ENCODE measurements at regions not wholly inside any gene's neighbourhood (a gene's known extent, or its start where the extent isn't known, plus 50 kb on each side); places are given as distances from the start of the nearest gene placed in this dataset.

DNA sequence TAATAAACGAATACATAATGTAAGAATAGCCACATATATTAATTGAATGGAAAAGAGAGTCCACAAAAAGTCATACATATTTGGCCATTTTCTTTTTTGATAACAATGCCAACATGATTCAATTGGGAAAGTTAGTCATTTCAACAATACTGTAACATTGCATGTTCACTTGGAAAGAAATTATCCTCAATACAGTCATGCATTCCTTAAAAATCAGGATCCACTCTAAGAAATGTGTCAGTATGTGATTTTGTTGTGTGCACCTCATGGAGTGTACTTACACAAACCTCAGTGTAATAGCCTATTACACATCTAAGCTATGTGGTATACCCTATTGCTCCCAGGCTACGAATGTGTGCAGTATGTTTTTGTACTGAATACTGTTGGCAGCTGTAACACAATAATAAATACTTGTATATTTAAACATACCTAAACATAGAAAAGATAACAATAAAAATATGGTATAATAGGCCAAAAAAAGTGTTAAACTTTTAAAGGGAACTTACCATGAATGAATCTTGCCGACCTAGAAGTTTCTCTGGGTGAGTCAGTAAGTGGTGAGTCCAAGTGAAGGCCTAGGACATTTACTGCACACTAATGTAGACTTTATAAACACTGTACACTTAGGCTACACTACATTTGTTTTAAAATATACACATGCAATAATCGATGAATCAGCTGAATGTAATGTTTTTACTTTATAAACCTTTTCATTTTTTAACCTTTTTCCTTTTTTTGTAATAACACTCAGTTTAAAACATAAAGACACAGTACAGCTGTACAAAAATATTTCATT, 806.8 kb downstream of the PCDH18 start:
- no peaks in the 10 kb centered on the region for H3K36me3 ChIP-seq (replicated peaks)
- no peaks in the 10 kb centered on the region for H3K9me3 ChIP-seq
- H3K4me3 ChIP-seq, result no peak overlapping the region
- in situ Hi-C loops (cut with MboI; ENCODE audit: low sequenced_read_pairs), result no loop called here
- no peaks in the 10 kb centered on the region for H3K4me1 ChIP-seq
- no peaks in the 10 kb centered on the region for H3K27me3 ChIP-seq (ENCODE audit: low read depth)
- no peak for DNase-seq (ENCODE audit: low spot score in 2 of 2)

DNA sequence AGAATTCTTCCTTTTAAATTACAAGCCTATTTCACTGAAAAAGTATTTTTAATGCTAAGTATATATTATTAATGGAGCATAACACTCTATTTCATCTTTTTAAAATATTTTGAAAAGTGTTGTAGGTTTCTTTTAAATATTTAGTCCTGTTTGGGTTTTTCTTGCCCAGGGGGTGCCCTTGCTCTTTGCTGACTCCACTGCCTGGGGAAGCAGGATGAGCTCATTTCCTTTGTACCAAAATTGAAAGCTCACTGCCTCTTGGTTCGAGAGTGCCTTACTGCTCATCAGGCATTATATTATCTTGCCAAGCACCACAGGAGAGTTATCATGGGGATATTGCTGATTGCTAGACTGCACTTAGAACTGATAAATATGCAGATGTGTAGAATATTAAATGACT, 819.2 kb downstream of the PCDH18 start:
- Histone ChIP-seq H3K36me3 (replicated peaks) (no peaks in the 10 kb centered on the region), H3K27me3 (ENCODE audit: low read depth) (no peaks in the 10 kb centered on the region), H3K4me1 (no peaks in the 10 kb centered on the region), H3K4me3 (no peak overlapping the region), H3K9me3 (no peaks in the 10 kb centered on the region)
- no peak for DNase-seq (ENCODE audit: low spot score in 2 of 2)
- in situ Hi-C loops (cut with MboI; ENCODE audit: low sequenced_read_pairs), result no loop called here

DNA sequence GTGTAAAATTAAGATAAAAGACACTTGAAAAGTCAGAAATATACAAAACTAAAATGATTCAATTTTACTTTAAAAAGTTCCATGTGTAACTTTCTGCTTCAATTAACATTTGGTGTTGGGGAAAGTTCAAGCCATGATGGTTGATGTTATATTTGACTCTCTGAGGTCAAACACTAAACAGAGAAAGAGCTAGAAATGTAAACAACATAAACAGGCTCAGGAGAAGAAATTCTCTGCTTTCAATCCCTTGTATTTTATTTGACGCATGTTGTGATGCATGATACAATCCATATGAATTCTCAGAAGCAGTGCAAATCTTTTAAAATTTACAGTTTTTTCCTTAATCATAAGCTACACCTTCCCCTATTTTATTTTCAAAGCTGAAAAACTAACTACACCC, 822.4 kb downstream of the PCDH18 start:
- H3K4me3 ChIP-seq, result no peak overlapping the region
- no peaks in the 10 kb centered on the region for H3K9me3 ChIP-seq

DNA sequence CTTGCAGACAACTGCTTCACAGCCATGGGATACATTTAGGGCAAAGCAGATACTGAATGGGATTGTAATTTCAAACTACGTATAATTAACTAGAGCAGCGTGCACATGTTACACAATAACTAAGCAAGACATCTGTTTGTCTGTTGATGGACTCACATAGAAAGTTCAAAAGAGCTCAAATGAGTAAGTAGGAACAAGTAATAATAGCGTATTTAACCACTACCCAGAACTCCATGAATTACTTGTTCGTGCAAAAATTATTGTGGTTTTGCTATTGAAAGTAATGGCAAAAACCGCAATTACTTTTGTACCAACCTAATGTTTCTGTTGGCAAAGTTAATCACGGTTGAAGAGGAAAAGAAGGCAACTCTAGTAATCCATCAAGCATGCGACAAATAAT, 825.4 kb downstream of the PCDH18 start:
- Histone ChIP-seq H3K4me1 (no peaks in the 10 kb centered on the region), H3K4me3 (no peak overlapping the region), H3K36me3 (replicated peaks) (no peaks in the 10 kb centered on the region), H3K27me3 (ENCODE audit: low read depth) (no peaks in the 10 kb centered on the region), H3K9me3 (no peaks in the 10 kb centered on the region)
- in situ Hi-C loops (cut with MboI; ENCODE audit: low sequenced_read_pairs), result no loop called here
- no peak for DNase-seq (ENCODE audit: low spot score in 2 of 2)

More for the DNA sequence above, 822.4 kb downstream of the PCDH18 start:
- in situ Hi-C loops (cut with MboI; ENCODE audit: low sequenced_read_pairs), result no loop called here
- Histone ChIP-seq H3K4me1 (no peaks in the 10 kb centered on the region), H3K27me3 (ENCODE audit: low read depth) (no peaks in the 10 kb centered on the region), H3K36me3 (replicated peaks) (no peaks in the 10 kb centered on the region)
- no peak for DNase-seq (ENCODE audit: low spot score in 2 of 2)

DNA sequence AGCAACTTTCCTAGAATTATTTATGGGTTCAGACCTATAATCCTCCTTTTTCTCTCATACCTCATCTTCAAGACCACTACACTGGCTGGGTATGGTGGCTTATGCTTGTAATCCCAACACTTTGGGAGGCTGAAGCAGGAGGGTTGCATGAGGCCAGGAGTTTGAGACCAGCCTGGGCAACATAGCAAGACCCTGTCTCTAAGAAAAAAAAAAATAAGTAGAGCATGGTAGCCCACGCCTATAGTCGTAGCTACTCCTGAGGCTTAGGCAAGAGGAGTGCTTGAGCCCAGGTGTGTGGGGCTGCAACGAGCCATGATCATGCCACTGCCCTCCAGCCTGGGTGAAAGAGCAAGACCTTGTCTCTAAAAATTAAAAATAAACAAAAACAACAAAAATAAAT, 832.4 kb downstream of the PCDH18 start:
- in situ Hi-C loops (cut with MboI; ENCODE audit: low sequenced_read_pairs), result no loop called here
- Histone ChIP-seq H3K9me3 (no peaks in the 10 kb centered on the region), H3K27me3 (ENCODE audit: low read depth) (no peaks in the 10 kb centered on the region), H3K36me3 (replicated peaks) (no peaks in the 10 kb centered on the region), H3K4me1 (no peaks in the 10 kb centered on the region), H3K4me3 (no peak overlapping the region)
- no peak for DNase-seq (ENCODE audit: low spot score in 2 of 2)

DNA sequence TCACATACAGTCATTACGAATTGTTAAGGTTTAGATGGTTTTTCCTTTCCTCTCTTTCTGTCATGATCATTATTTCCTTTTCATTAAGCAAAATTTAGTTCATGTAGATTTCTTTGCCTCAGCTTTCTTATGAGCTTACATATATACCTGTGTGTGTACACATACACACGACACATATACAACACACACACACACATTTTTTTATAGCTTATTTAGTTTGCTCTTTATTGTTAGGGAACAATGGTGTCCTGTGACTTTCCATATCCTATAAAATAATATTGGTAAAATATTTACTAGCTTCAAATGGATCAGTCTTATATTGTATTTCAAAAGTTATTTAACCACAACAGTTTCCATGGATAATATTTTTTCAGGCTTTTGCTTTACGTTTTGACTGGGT, 840.7 kb downstream of the PCDH18 start:
- no peaks in the 10 kb centered on the region for H3K9me3 ChIP-seq
- H3K4me1 ChIP-seq, result peaks cover 7% of the 10 kb centered on the region
- in situ Hi-C loops (cut with MboI; ENCODE audit: low sequenced_read_pairs), result no loop called here
- H3K4me3 ChIP-seq, result no peak overlapping the region
- H3K36me3 ChIP-seq (replicated peaks), result no peaks in the 10 kb centered on the region
- no peaks in the 10 kb centered on the region for H3K27me3 ChIP-seq (ENCODE audit: low read depth)
- no peak for DNase-seq (ENCODE audit: low spot score in 2 of 2)

DNA sequence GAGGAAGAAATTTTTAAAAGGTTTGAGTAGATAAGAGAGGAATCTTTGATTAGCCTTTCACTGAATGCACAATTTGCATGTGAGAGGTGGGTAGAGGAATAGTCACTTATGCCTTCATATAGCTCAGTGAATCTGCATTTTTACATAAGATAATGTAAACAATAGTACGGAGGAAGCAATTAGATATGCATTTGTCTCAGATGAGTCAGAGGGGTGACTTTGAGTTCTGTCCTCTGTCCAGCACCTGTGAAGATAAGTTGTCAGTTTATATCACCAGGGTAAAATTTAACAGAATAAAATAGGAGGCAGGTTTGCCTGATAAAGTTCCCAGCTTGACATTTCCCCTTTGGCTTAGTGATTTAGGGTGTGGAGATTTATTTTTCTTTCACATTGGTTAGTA, 841.9 kb downstream of the PCDH18 start:
- DNase-seq (ENCODE audit: low spot score in 2 of 2), result no peak
- Histone ChIP-seq H3K36me3 (replicated peaks) (no peaks in the 10 kb centered on the region), H3K9me3 (no peaks in the 10 kb centered on the region), H3K27me3 (ENCODE audit: low read depth) (no peaks in the 10 kb centered on the region), H3K4me1 (peaks cover 7% of the 10 kb centered on the region), H3K4me3 (no peak overlapping the region)
- in situ Hi-C loops (cut with MboI; ENCODE audit: low sequenced_read_pairs), result no loop called here

DNA sequence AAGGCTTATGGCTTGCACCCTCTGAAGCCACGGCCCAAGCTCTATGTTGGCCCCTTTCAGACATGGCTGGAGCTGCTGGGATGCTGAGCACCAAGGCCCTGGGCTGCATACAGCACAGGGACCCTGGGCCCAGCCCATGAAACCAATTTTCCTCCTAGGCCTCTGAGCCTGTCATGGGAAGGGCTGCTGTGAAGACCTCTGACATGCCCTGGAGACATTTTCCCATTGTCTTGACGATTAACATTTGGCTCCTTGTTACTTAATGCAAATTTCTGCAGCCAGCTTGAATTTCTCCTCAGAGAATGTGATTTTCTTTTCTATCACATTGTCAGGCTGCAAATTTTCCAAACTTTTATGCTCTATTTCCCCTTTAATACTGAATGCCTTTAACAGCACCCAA, 844.7 kb downstream of the PCDH18 start:
- peak in 1 of 2 experiments; percentile 11 for DNase-seq (ENCODE audit: low spot score in 2 of 2)
- Histone ChIP-seq H3K27me3 (ENCODE audit: low read depth) (no peaks in the 10 kb centered on the region), H3K9me3 (no peaks in the 10 kb centered on the region), H3K4me1 (peaks cover 7% of the 10 kb centered on the region), H3K4me3 (no peak overlapping the region), H3K36me3 (replicated peaks) (no peaks in the 10 kb centered on the region)
- in situ Hi-C loops (cut with MboI; ENCODE audit: low sequenced_read_pairs), result no loop called here

DNA sequence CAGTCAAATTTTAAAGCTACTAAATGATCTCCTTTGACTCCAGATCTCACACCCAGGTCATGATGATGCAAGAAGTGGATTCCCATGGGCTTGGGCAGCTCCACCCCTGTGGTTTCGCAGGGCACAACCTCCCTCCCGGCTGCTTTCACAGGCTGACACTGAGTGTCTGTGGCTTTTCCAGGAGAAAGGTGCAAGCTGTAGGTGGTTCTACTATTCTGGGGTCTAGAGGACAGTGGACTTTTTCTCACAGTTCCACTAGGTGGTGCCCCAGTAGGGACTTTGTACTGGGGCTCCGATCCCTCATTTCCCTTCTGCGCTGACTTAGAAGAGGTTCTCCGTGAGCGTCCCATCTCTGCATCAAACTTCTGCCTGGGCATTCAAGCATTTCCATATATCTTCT, 845.2 kb downstream of the PCDH18 start:
- Histone ChIP-seq H3K36me3 (replicated peaks) (no peaks in the 10 kb centered on the region), H3K27me3 (ENCODE audit: low read depth) (no peaks in the 10 kb centered on the region), H3K9me3 (no peaks in the 10 kb centered on the region), H3K4me1 (peaks cover 7% of the 10 kb centered on the region), H3K4me3 (no peak overlapping the region)
- in situ Hi-C loops (cut with MboI; ENCODE audit: low sequenced_read_pairs), result no loop called here
- no peak for DNase-seq (ENCODE audit: low spot score in 2 of 2)

DNA sequence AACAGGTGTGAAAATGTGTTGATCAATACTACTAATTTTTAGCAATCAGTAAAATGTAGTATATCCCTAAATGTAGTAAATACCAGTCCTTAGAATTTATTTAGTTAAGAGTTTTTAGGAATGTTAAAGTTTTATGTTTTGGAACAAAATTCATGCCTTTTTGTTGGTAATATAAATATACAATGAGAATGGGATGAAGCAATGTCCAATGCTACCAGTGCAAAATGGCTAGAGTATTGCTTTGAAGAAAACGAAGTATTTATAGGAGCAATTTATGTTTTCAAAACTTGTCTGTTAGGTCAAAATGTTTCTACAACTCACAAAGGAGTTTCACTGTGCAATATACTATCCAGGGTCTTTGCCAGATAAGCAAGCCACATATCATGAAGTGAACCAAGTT, 851.5 kb downstream of the PCDH18 start:
- in situ Hi-C loops (cut with MboI; ENCODE audit: low sequenced_read_pairs), result no loop called here

DNA sequence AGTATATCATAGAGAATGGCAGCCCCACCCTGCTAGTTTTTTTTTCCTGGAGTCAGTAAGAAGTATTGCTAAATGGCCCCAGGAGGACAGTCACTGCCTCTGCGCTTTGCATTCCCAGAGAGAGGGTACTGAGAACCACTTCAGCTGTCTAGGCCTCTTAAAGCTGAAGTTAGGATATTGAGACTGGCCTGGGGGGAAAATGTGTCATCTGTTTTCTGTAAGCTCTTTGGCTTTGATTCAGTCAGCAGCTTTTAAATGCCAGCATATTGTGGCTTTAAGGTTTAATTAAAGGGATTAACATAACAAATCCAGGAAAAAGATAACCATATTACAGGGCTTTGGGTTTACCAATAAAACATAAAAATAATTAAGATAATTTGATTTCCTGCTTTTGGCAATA, 852.0 kb downstream of the PCDH18 start:
- in situ Hi-C loops (cut with MboI; ENCODE audit: low sequenced_read_pairs), result no loop called here
- Histone ChIP-seq H3K27me3 (ENCODE audit: low read depth) (no peaks in the 10 kb centered on the region), H3K9me3 (no peaks in the 10 kb centered on the region), H3K36me3 (replicated peaks) (no peaks in the 10 kb centered on the region), H3K4me1 (peaks cover 15% of the 10 kb centered on the region), H3K4me3 (no peak overlapping the region)
- peak; percentile 79 to 90 for DNase-seq (ENCODE audit: low spot score in 2 of 2)

More for the DNA sequence above, 851.5 kb downstream of the PCDH18 start:
- no peaks in the 10 kb centered on the region for H3K9me3 ChIP-seq
- no peak for DNase-seq (ENCODE audit: low spot score in 2 of 2)
- H3K4me1 ChIP-seq, result peaks cover 15% of the 10 kb centered on the region
- H3K4me3 ChIP-seq, result no peak overlapping the region
- H3K36me3 ChIP-seq (replicated peaks), result no peaks in the 10 kb centered on the region
- no peaks in the 10 kb centered on the region for H3K27me3 ChIP-seq (ENCODE audit: low read depth)

DNA sequence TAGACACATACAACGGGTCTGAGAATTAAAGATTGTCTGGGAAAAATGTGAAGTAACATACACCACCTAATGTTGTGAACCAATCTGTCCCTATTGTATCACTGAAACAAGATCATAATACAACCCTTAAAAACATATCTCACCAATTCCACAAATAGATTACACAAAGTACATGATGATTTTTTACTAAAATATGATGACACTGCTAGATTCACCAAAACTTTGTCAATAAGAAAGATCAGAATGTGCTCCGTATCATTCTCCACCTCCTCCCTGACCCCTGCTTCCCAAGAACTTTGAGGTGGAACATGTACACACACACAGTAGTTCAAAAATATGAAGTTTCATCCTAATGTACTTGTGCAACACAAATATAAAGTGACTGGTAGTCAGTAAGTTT, 862.0 kb downstream of the PCDH18 start:
- H3K27me3 ChIP-seq (ENCODE audit: low read depth), result no peaks in the 10 kb centered on the region
- in situ Hi-C loops (cut with MboI; ENCODE audit: low sequenced_read_pairs), result no loop called here
- H3K36me3 ChIP-seq (replicated peaks), result no peaks in the 10 kb centered on the region
- H3K4me3 ChIP-seq, result no peak overlapping the region
- H3K9me3 ChIP-seq, result no peaks in the 10 kb centered on the region
- DNase-seq (ENCODE audit: low spot score in 2 of 2), result no peak
- no peaks in the 10 kb centered on the region for H3K4me1 ChIP-seq

DNA sequence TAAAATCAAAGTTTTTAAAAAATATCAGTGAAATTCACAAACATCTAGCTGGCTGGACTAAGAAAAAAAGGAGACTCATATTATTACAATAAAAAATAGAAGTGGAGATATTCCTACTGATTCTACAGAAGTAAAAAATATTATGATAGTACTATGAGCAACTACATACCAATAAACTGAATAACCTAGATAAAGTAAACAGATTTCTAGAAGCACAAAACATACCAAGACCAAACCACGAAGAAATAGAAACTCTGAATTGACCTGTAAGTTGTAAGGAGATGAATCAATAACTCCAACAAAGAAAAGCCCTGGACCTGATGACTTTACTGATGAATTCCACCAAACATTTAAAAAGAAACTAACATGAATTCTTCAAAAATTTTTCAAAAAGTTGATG, 867.3 kb downstream of the PCDH18 start:
- in situ Hi-C loops (cut with MboI; ENCODE audit: low sequenced_read_pairs), result no loop called here

DNA sequence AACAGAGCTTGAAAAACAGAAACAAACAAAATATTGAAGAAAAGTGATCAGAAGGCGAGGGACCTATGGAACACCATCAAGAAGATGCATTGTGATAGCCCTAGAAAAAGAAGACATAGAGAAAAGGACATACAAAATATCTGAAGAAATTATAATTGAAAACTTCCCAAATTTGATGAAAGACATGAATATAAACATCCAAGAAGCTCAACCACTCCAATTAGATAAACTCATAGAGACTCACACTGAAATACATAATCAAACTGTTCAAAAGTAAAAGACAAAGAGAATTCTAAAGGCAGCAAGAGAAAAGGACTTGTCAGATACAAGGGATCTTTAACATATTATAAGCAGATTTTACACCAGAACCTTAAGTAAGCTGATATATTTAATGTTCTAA, 869.8 kb downstream of the PCDH18 start:
- H3K36me3 ChIP-seq (replicated peaks), result no peaks in the 10 kb centered on the region
- in situ Hi-C loops (cut with MboI; ENCODE audit: low sequenced_read_pairs), result no loop called here
- no peaks in the 10 kb centered on the region for H3K27me3 ChIP-seq (ENCODE audit: low read depth)
- DNase-seq (ENCODE audit: low spot score in 2 of 2), result no peak
- no peaks in the 10 kb centered on the region; the same call in 1 of the 2 replicates for H3K4me1 ChIP-seq
- no peak overlapping the region for H3K4me3 ChIP-seq
- no peaks in the 10 kb centered on the region for H3K9me3 ChIP-seq

More for the DNA sequence above, 867.3 kb downstream of the PCDH18 start:
- Histone ChIP-seq H3K27me3 (ENCODE audit: low read depth) (no peaks in the 10 kb centered on the region), H3K4me3 (no peak overlapping the region), H3K4me1 (no peaks in the 10 kb centered on the region), H3K36me3 (replicated peaks) (no peaks in the 10 kb centered on the region), H3K9me3 (no peaks in the 10 kb centered on the region)
- no peak for DNase-seq (ENCODE audit: low spot score in 2 of 2)
